Tibial nerve (tissue), 4 donors: ENCODE measurements at regions not wholly inside any gene's neighbourhood (a gene's known extent, or its start where the extent isn't known, plus 50 kb on each side); places are given as distances from the start of the nearest gene placed in this dataset.
A peak's percentile ranks its signal among the peaks of the same experiment; 100 is the strongest.

Experiments used
- DNase-seq, 2 donors: peaks; one replicate each; pipeline ENCODE4 v3.0.0-alpha.2; 2019; ENCODE audit warnings: low spot score in 2 of 2
- H3K27ac ChIP-seq, 4 donors: fragments of 200-600 bp; sonication (generic) in 3 of 4; one replicate each; pipeline ENCODE4 v1.5.1; 2017 to 2019; ENCODE audit warnings: mild to moderate bottlenecking in 1 of 4
- H3K27me3 ChIP-seq, 2 donors: fragments of 200-600 bp; sonication (generic) in 1 of 2; one replicate each; pipeline versions ENCODE4 v1.5.1 to v1.6.0; 2017 to 2019
- H3K36me3 ChIP-seq, 3 donors: fragments of 200-600 bp; sonication (generic); one replicate each; pipeline ENCODE4 v1.5.1; 2018 to 2019
- H3K4me1 ChIP-seq, 4 donors: fragments of 200-600 bp; sonication (generic) in 3 of 4; one replicate each; pipeline ENCODE4 v1.5.1; 2017 to 2019
- H3K4me3 ChIP-seq, 4 donors: fragments of 200-600 bp; sonication (generic) in 3 of 4; one replicate each; pipeline ENCODE4 v1.5.1; 2017 to 2019; ENCODE audit warnings: mild to moderate bottlenecking in 1 of 4, moderate library complexity in 1 of 4
- H3K9me3 ChIP-seq, 4 donors: fragments of 200-600 bp; sonication (generic) in 3 of 4; one replicate each; pipeline ENCODE4 v1.5.1; 2017 to 2019
- CTCF ChIP-seq, 5 experiments: fragments of 200-600 bp in 3 of 5; fragments of 450-650 bp in 2 of 5; sonication (generic) in 3 of 5; IDR thresholded peaks; one replicate each; pipeline ENCODE4 v1.5.1; 2016 to 2019; ENCODE audit warnings: antibody characterized with exemption in 5 of 5, mild to moderate bottlenecking in 3 of 5, moderate library complexity in 2 of 5
- EP300 ChIP-seq, 2 donors: sonication (generic); formaldehyde crosslinking; IDR thresholded peaks; one replicate each; pipeline ENCODE4 v1.6.1; 2017; ENCODE audit warnings: antibody characterized with exemption in 2 of 2, mild to moderate bottlenecking in 1 of 2
- POLR2A ChIP-seq, 2 donors: fragments of 450-650 bp; IDR thresholded peaks; one replicate each; pipeline ENCODE4 v1.6.1; 2017; ENCODE audit warnings: antibody characterized with exemption in 2 of 2, mild to moderate bottlenecking in 2 of 2, moderate library complexity in 2 of 2
- WGBS, 2 donors: methylation state at CpG; one replicate each; pipeline ENCODE4 v1.1.5; 2018; 5-methylcytosine and 5-hydroxymethylcytosine counted together

GRCh38 chr15:96262097-96262496, 68.4 kb upstream of the NR2F2 start:
- DNase-seq = no peak
- WGBS, 2 donors = 34 to 45% methylated on average over 4 of the region's 4 CpGs
- Histone ChIP-seq H3K4me1 (peaks cover 0 to 42% (median 14%) of the 10 kb centered on the region in 4 donors), H3K4me3 (no peak overlapping the region), H3K36me3 (peaks cover 0 to 12% (median 0%) of the 10 kb centered on the region in 3 donors), H3K27ac (peak overlapping the region; percentile 16 to 75 (median 22)), H3K9me3 (no peaks in the 10 kb centered on the region), H3K27me3 (no peaks in the 10 kb centered on the region)
- TF ChIP-seq EP300 (IDR thresholded peaks at IDR 0.05) (no peak), CTCF (IDR thresholded peaks at IDR 0.05) (no peak), POLR2A (IDR thresholded peaks at IDR 0.05) (no peak)

GRCh38 chr15:96262549-96263489, 67.7 kb upstream of the NR2F2 start:
- TF ChIP-seq POLR2A (IDR thresholded peaks at IDR 0.05) = no peak
- TF ChIP-seq EP300 (IDR thresholded peaks at IDR 0.05) = peak in 1 of 2 donors; percentile 49
- H3K27ac ChIP-seq = peak overlapping the region; percentile 16 to 75 (median 40)
- 65 to 71% methylated on average over 10 of the region's 10 CpGs for WGBS, 2 donors

GRCh38 chr15:96264351-96264798, 66.1 kb upstream of the NR2F2 start:
- Histone ChIP-seq H3K4me1 (peaks cover 0 to 46% (median 15%) of the 10 kb centered on the region in 4 donors), H3K27ac (peak overlapping the region in 2 of 4 donors; percentile 34 to 79), H3K4me3 (no peak overlapping the region), H3K27me3 (no peaks in the 10 kb centered on the region), H3K9me3 (no peaks in the 10 kb centered on the region), H3K36me3 (peaks cover 0 to 19% (median 0%) of the 10 kb centered on the region in 3 donors)
- 45 to 72% methylated on average over 1 of the region's 1 CpG for WGBS, 2 donors
- no peak for DNase-seq
- TF ChIP-seq CTCF (IDR thresholded peaks at IDR 0.05) = no peak
- TF ChIP-seq EP300 (IDR thresholded peaks at IDR 0.05) = no peak
- no peak for TF ChIP-seq POLR2A (IDR thresholded peaks at IDR 0.05)

More at GRCh38 chr15:96262549-96263489, 67.7 kb upstream of the NR2F2 start:
- H3K9me3 ChIP-seq = no peaks in the 10 kb centered on the region
- H3K4me1 ChIP-seq = peaks cover 0 to 42% (median 14%) of the 10 kb centered on the region in 4 donors
- DNase-seq = no peak
- H3K4me3 ChIP-seq = no peak overlapping the region
- H3K36me3 ChIP-seq = peaks cover 0 to 18% (median 0%) of the 10 kb centered on the region in 3 donors
- no peaks in the 10 kb centered on the region for H3K27me3 ChIP-seq

- no peaks in the 10 kb centered on the region for H3K9me3 ChIP-seq
- no peak for DNase-seq
- H3K27me3 ChIP-seq = no peaks in the 10 kb centered on the region
- 32 to 38% methylated on average over 8 of the region's 8 CpGs for WGBS, 2 donors
- no peak overlapping the region for H3K4me3 ChIP-seq
- peaks cover 0 to 46% (median 16%) of the 10 kb centered on the region in 4 donors for H3K4me1 ChIP-seq
- peaks cover 0 to 22% (median 0%) of the 10 kb centered on the region in 3 donors for H3K36me3 ChIP-seq
- peak overlapping the region in 2 of 4 donors; percentile 34 to 79 for H3K27ac ChIP-seq
- TF ChIP-seq CTCF (IDR thresholded peaks at IDR 0.05) (no peak), EP300 (IDR thresholded peaks at IDR 0.05) (no peak), POLR2A (IDR thresholded peaks at IDR 0.05) (no peak)
Observed at GRCh38 chr15:96264801-96265515, 65.5 kb upstream of the NR2F2 start.

GRCh38 chr15:96266456-96266855, 64.0 kb upstream of the NR2F2 start:
- H3K36me3 ChIP-seq = peaks cover 0 to 26% (median 0%) of the 10 kb centered on the region in 3 donors
- peaks cover 0 to 43% (median 16%) of the 10 kb centered on the region in 4 donors for H3K4me1 ChIP-seq
- no peaks in the 10 kb centered on the region for H3K27me3 ChIP-seq
- peak overlapping the region in 2 of 4 donors; percentile 34 to 79 for H3K27ac ChIP-seq
- no peak overlapping the region for H3K4me3 ChIP-seq
- no peaks in the 10 kb centered on the region for H3K9me3 ChIP-seq
- 66 to 69% methylated on average over 5 of the region's 5 CpGs for WGBS, 2 donors
- no peak for DNase-seq
- TF ChIP-seq EP300 (IDR thresholded peaks at IDR 0.05) = no peak
- no peak for TF ChIP-seq CTCF (IDR thresholded peaks at IDR 0.05)
- no peak for TF ChIP-seq POLR2A (IDR thresholded peaks at IDR 0.05)
